Mucosa of descending colon (tissue), 3 donors: ENCODE measurements at regions not wholly inside any gene's neighbourhood (a gene's known extent, or its start where the extent isn't known, plus 50 kb on each side); places are given as distances from the start of the nearest gene placed in this dataset.

Source experiments
- ATAC-seq: fragments of 200-7000 bp; cut with Tn5 transposase; one replicate; pipeline ENCODE4 v1.9.1; 2020; ENCODE audit warnings: mild to moderate bottlenecking, moderate library complexity
- DNase-seq, 3 donors: peaks; one replicate each; pipeline ENCODE4 v3.0.0-alpha.2; 2020
- H3K36me3 ChIP-seq: fragments of 200-600 bp; one replicate; pipeline ENCODE4 v1.8.0; 2021; ENCODE audit warnings: low read depth, mild to moderate bottlenecking
- H3K4me1 ChIP-seq: fragments of 200-600 bp; one replicate; pipeline ENCODE4 v1.8.0; 2021; ENCODE audit warnings: low read depth, mild to moderate bottlenecking
- H3K4me3 ChIP-seq: fragments of 200-600 bp; one replicate; pipeline ENCODE4 v1.8.0; 2021; ENCODE audit warnings: mild to moderate bottlenecking
- H3K9me3 ChIP-seq: fragments of 200-600 bp; one replicate; pipeline ENCODE4 v1.8.0; 2021; ENCODE audit warnings: mild to moderate bottlenecking
- CTCF ChIP-seq: fragments of 200-600 bp; IDR thresholded peaks from one replicate; pipeline ENCODE4 v1.8.0; 2022; ENCODE audit warnings: antibody characterized with exemption, mild to moderate bottlenecking
- intact Hi-C, 2 donors: fragments of 100-400 bp; cut with DNase I in 1 of 2; cut with micrococcal nuclease in 1 of 2; formaldehyde crosslinking; loops; one replicate each; pipeline versions ENCODE4 v1.11.0 to v1.11.1; 2022; cut with DNase I, micrococcal nuclease
- donor health status: DM: no; HTN: no; CAD: no; lungs with moderate emphysema.
- donor health status: DM: no; HTN: no; CAD: no.
- donor health status: DM: no; HTN: yes; CAD: no.

DNA sequence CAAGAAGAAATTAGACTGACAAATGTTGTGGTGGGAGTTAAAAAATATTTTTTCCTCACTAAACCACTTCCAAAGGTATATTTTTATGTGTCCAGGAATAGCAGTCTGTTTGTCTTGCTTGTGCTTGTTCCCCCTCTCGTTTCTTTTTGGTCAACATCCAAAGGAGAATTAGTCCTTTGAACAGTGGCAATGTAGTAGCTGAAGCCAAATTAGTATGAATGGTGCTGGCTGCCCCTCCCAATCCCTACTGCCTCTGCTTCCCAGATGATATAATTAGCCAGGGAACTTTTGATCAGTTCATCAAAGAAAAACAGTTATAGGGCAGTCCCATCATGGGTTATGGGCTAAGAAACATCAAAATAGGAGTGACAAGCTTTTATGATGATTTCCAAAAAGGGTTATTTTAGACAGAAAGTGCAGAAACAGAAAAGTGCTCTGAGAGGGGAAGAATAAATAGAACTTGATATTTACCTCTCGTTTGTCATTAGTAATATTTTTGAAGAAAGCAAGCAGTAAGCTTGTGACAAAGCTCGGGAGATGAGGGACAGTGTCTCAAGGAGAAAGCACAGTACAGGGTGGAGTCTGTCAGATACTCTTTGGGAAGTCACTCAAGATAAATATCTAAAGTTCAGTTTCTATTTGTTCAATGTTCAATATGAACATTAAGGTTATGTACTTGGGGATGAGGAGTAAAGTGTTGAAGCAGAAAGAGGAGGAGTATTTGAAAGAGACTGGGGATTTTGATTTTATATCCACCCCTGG is 239.1 kb downstream of the HLX start:
- Histone ChIP-seq H3K36me3 (no peaks in the 10 kb centered on the region), H3K4me1 (no peaks in the 10 kb centered on the region), H3K4me3 (no peak overlapping the region), H3K9me3 (no peaks in the 10 kb centered on the region)
- ATAC-seq (no peak), DNase-seq (no peak)
- no peak for TF ChIP-seq CTCF
- intact Hi-C loops = no loop called here

GRCh38 chr1:221118938-221119320 is 239.7 kb downstream of the HLX start:
- no peaks in the 10 kb centered on the region for H3K4me1 ChIP-seq
- intact Hi-C loops = no loop called here
- no peaks in the 10 kb centered on the region for H3K36me3 ChIP-seq
- H3K4me3 ChIP-seq = no peak overlapping the region
- ATAC-seq = no peak
- no peak for TF ChIP-seq CTCF
- no peak for DNase-seq
- no peaks in the 10 kb centered on the region for H3K9me3 ChIP-seq

- intact Hi-C loops = no loop called here
- no peak for ATAC-seq
- DNase-seq = no peak
- no peak overlapping the region for H3K4me3 ChIP-seq
- H3K4me1 ChIP-seq = no peaks in the 10 kb centered on the region
- no peaks in the 10 kb centered on the region for H3K36me3 ChIP-seq
- TF ChIP-seq CTCF = no peak
- no peaks in the 10 kb centered on the region for H3K9me3 ChIP-seq
Observed at GRCh38 chr1:221122501-221122900, 243.3 kb downstream of the HLX start.

- H3K36me3 ChIP-seq = no peaks in the 10 kb centered on the region
- DNase-seq (no peak), ATAC-seq (no peak)
- H3K4me1 ChIP-seq = no peaks in the 10 kb centered on the region
- TF ChIP-seq CTCF = no peak
- intact Hi-C loops = no loop called here
- no peaks in the 10 kb centered on the region for H3K9me3 ChIP-seq
- H3K4me3 ChIP-seq = no peak overlapping the region
Observed at GRCh38 chr1:221125976-221126375, 246.7 kb downstream of the HLX start.

DNA sequence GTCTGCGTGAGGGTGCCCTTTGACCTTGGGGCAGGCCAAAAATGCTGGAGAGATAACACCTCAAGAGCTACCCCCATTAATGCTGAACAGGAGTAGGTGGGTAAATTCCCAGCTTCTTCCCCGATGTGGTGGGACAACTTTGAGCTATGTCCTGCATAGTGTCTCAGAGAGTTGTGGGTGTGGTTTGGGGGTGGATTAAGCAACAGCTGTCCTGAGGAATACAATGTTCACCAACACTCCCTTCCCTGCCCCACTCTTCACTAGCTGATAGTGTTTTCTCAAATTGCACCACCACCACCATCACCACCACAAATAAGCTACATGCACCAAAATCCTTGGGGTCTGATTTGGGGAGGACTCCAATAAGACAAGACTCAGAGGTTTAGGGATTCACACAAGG is 258.4 kb downstream of the HLX start:
- DNase-seq (no peak), ATAC-seq (no peak)
- Histone ChIP-seq H3K4me3 (no peak overlapping the region), H3K4me1 (no peaks in the 10 kb centered on the region), H3K9me3 (no peaks in the 10 kb centered on the region), H3K36me3 (no peaks in the 10 kb centered on the region)
- intact Hi-C loops = no loop called here
- no peak for TF ChIP-seq CTCF

DNA sequence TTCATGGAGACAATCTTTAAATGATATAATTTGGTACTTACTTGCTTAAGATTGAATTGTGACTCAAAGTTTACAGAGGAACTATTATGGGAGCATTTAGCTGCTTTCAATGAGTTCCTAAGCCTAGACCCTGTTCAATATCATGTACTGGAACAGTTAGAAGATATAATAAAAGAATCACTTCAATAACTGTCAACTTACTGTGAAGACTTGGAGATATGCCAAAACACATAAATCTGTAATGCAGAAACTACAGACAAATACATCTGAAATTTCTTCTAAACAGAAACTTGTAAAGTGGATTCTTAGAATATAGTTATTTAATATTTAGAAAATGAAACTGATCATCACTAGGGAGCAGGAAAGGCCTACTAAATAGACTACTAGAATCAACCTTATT is 259.3 kb downstream of the HLX start:
- ATAC-seq (no peak), DNase-seq (no peak)
- Histone ChIP-seq H3K4me3 (no peak overlapping the region), H3K9me3 (no peaks in the 10 kb centered on the region), H3K4me1 (no peaks in the 10 kb centered on the region), H3K36me3 (no peaks in the 10 kb centered on the region)
- intact Hi-C loops = no loop called here
- TF ChIP-seq CTCF = no peak
